Tibial nerve (tissue), 4 donors: ENCODE measurements at regions not wholly inside any gene's neighbourhood (a gene's known extent, or its start where the extent isn't known, plus 50 kb on each side); places are given as distances from the start of the nearest gene placed in this dataset.

Experiments
- DNase-seq, 2 donors: peaks; one replicate each; pipeline ENCODE4 v3.0.0-alpha.2; 2019; ENCODE audit warnings: low spot score in 2 of 2
- H3K27ac ChIP-seq, 4 donors: fragments of 200-600 bp; sonication (generic) in 3 of 4; one replicate each; pipeline ENCODE4 v1.5.1; 2017 to 2019; ENCODE audit warnings: mild to moderate bottlenecking in 1 of 4
- H3K27me3 ChIP-seq, 2 donors: fragments of 200-600 bp; sonication (generic) in 1 of 2; one replicate each; pipeline versions ENCODE4 v1.5.1 to v1.6.0; 2017 to 2019
- H3K36me3 ChIP-seq, 3 donors: fragments of 200-600 bp; sonication (generic); one replicate each; pipeline ENCODE4 v1.5.1; 2018 to 2019
- H3K4me1 ChIP-seq, 4 donors: fragments of 200-600 bp; sonication (generic) in 3 of 4; one replicate each; pipeline ENCODE4 v1.5.1; 2017 to 2019
- H3K4me3 ChIP-seq, 4 donors: fragments of 200-600 bp; sonication (generic) in 3 of 4; one replicate each; pipeline ENCODE4 v1.5.1; 2017 to 2019; ENCODE audit warnings: mild to moderate bottlenecking in 1 of 4, moderate library complexity in 1 of 4
- H3K9me3 ChIP-seq, 4 donors: fragments of 200-600 bp; sonication (generic) in 3 of 4; one replicate each; pipeline ENCODE4 v1.5.1; 2017 to 2019
- EP300 ChIP-seq, 2 donors: sonication (generic); formaldehyde crosslinking; IDR thresholded peaks; one replicate each; pipeline ENCODE4 v1.6.1; 2017; ENCODE audit warnings: antibody characterized with exemption in 2 of 2, mild to moderate bottlenecking in 1 of 2
- POLR2A ChIP-seq, 2 donors: fragments of 450-650 bp; IDR thresholded peaks; one replicate each; pipeline ENCODE4 v1.6.1; 2017; ENCODE audit warnings: antibody characterized with exemption in 2 of 2, mild to moderate bottlenecking in 2 of 2, moderate library complexity in 2 of 2
- WGBS, 2 donors: methylation state at CpG; one replicate each; pipeline ENCODE4 v1.1.5; 2018; 5-methylcytosine and 5-hydroxymethylcytosine counted together
- TF ChIP-seq, protein P1 (sequence below), 5 experiments: fragments of 200-600 bp in 3 of 5; fragments of 450-650 bp in 2 of 5; sonication (generic) in 3 of 5; IDR thresholded peaks; one replicate each; pipeline ENCODE4 v1.5.1; 2016 to 2019; ENCODE audit warnings: antibody characterized with exemption in 5 of 5, mild to moderate bottlenecking in 3 of 5, moderate library complexity in 2 of 5

DNA sequence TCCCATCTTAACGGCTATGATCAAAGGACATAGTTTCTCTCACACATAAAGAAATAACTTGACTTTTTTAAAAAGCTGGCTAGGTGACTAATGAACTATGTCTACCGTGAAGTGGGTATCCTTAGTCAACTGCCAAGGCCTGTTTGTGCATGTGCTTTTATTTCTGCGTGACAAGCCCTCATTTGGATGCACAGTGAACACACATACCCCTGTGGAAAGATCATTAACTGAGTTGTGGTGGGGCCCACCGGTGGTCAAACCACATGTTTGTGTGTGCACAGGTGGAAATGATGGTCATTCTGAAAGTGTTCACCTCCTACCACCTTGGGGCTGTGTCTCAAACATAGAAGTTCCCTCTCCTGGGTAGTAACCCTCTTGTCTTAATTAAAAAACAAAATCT, 256.1 kb upstream of the SALL1 start:
- Histone ChIP-seq H3K36me3 (no peaks in the 10 kb centered on the region), H3K27me3 (no peaks in the 10 kb centered on the region), H3K27ac (no peak overlapping the region), H3K9me3 (no peaks in the 10 kb centered on the region), H3K4me1 (no peaks in the 10 kb centered on the region), H3K4me3 (no peak overlapping the region)
- TF ChIP-seq POLR2A (IDR thresholded peaks at IDR 0.05) (no peak), EP300 (IDR thresholded peaks at IDR 0.05) (no peak)
- TF ChIP-seq, protein P1, sequence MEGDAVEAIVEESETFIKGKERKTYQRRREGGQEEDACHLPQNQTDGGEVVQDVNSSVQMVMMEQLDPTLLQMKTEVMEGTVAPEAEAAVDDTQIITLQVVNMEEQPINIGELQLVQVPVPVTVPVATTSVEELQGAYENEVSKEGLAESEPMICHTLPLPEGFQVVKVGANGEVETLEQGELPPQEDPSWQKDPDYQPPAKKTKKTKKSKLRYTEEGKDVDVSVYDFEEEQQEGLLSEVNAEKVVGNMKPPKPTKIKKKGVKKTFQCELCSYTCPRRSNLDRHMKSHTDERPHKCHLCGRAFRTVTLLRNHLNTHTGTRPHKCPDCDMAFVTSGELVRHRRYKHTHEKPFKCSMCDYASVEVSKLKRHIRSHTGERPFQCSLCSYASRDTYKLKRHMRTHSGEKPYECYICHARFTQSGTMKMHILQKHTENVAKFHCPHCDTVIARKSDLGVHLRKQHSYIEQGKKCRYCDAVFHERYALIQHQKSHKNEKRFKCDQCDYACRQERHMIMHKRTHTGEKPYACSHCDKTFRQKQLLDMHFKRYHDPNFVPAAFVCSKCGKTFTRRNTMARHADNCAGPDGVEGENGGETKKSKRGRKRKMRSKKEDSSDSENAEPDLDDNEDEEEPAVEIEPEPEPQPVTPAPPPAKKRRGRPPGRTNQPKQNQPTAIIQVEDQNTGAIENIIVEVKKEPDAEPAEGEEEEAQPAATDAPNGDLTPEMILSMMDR (IDR thresholded peaks at IDR 0.05): no peak
- DNase-seq: no peak
- 80 to 96% methylated on average over 4 of the region's 4 CpGs for WGBS, 2 donors

DNA sequence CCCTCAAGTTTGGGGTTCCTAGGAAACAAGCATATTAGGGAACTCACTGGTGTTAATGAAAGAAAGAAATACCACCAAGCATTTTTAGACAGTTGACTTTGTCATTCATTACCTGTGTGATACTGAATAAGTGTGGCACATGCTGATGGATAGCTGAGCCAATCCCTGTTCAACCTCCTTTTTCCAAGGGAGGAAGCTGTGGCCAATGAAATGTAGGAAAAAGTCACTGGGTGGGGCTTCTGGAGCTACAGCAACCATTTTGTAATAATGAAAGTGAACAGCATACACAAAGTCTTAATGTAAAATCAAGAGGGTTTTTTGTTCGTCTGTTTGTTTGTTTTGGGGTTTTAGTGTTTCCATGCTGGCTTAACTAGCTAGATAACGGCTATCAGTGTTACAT, 254.3 kb upstream of the SALL1 start:
- Histone ChIP-seq H3K27me3 (no peaks in the 10 kb centered on the region), H3K9me3 (no peaks in the 10 kb centered on the region), H3K36me3 (no peaks in the 10 kb centered on the region), H3K27ac (no peak overlapping the region), H3K4me3 (no peak overlapping the region), H3K4me1 (no peaks in the 10 kb centered on the region)
- TF ChIP-seq, protein P1 (IDR thresholded peaks at IDR 0.05): no peak
- TF ChIP-seq POLR2A (IDR thresholded peaks at IDR 0.05) (no peak), EP300 (IDR thresholded peaks at IDR 0.05) (no peak)
- WGBS, 2 donors: 76 to 81% methylated on average over 2 of the region's 2 CpGs
- no peak for DNase-seq

DNA sequence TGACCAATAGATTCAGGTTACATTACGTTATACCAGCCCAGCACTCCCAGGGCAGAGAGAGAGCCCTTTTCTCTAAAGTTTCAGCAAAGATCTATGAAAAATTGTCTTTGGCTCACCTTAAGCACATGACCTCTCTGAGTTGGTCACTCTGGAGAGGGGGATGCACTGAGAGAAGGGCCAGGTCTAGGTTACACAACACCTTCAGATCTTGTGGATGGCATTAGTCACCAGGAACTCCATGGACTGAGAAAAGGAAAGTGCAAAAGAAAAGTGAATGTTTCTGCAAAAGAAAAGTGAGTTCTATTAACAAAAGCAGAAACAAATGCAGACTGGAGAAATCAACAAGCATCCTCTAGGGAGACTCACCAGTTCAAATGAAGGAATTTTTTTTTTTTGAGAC, 253.3 kb upstream of the SALL1 start:
- no peak for DNase-seq
- Histone ChIP-seq H3K4me3 (no peak overlapping the region), H3K36me3 (no peaks in the 10 kb centered on the region), H3K4me1 (no peaks in the 10 kb centered on the region), H3K27ac (no peak overlapping the region), H3K9me3 (no peaks in the 10 kb centered on the region), H3K27me3 (no peaks in the 10 kb centered on the region)
- TF ChIP-seq, protein P1 (IDR thresholded peaks at IDR 0.05): no peak
- TF ChIP-seq EP300 (IDR thresholded peaks at IDR 0.05) (no peak), POLR2A (IDR thresholded peaks at IDR 0.05) (no peak)
- 78 to 84% methylated on average over 1 of the region's 1 CpG for WGBS, 2 donors

DNA sequence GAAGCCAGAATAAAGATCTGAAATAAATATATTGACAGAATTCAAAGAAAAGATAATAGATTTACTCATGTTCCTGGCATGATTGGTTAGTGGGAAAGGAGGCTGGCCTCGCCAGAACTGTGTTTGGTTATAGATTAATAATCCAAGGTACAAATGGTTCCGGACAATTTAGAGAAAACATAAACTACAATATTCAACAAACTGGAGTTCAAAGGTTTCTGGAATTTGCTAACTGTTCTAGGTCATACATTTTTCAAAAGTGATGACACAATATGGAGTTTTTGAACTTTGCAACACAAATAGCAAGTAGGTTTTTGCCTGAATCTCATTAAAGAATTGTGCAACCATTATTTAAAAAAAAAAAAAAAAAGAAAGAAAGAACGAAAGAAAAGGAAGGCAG, 251.7 kb upstream of the SALL1 start:
- no peak overlapping the region for H3K4me3 ChIP-seq
- no peak overlapping the region for H3K27ac ChIP-seq
- no peaks in the 10 kb centered on the region for H3K36me3 ChIP-seq
- H3K4me1 ChIP-seq: no peaks in the 10 kb centered on the region
- H3K27me3 ChIP-seq: no peaks in the 10 kb centered on the region
- WGBS, 2 donors: 67 to 71% methylated on average over 3 of the region's 3 CpGs
- no peak for DNase-seq
- no peaks in the 10 kb centered on the region for H3K9me3 ChIP-seq
- TF ChIP-seq, protein P1 (IDR thresholded peaks at IDR 0.05): no peak
- TF ChIP-seq EP300 (IDR thresholded peaks at IDR 0.05) (no peak), POLR2A (IDR thresholded peaks at IDR 0.05) (no peak)

DNA sequence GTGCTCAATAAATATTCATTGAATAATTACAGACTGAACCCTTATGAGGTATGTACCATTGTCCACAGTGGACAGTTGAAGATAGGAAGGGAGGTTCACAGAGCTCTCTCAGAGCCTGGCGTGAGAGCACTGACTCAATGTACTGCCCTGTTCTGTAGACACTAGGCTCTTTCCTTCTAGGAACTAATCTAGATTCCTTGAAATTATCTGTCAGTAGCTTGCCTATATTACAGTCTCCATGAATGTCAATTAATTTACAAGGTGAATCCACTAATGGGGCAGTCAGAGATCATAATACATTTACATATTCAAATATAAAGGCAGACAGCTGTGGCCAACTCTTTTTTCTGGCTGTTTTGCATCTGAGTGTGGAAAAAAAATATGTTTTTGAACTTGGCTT, 251.2 kb upstream of the SALL1 start:
- no peaks in the 10 kb centered on the region for H3K27me3 ChIP-seq
- no peak overlapping the region for H3K4me3 ChIP-seq
- H3K36me3 ChIP-seq: no peaks in the 10 kb centered on the region
- H3K27ac ChIP-seq: no peak overlapping the region
- no peaks in the 10 kb centered on the region for H3K9me3 ChIP-seq
- WGBS, 2 donors: 100% methylated on average over 1 of the region's 1 CpG
- TF ChIP-seq, protein P1 (IDR thresholded peaks at IDR 0.05): no peak
- TF ChIP-seq POLR2A (IDR thresholded peaks at IDR 0.05): no peak
- TF ChIP-seq EP300 (IDR thresholded peaks at IDR 0.05): no peak
- no peak for DNase-seq
- no peaks in the 10 kb centered on the region for H3K4me1 ChIP-seq
